MV-4-11 (cell line): ENCODE measurements at regions not wholly inside any gene's neighbourhood (a gene's known extent, or its start where the extent isn't known, plus 50 kb on each side); places are given as distances from the start of the nearest gene placed in this dataset.
"Not testable (repeated sequence)": the region's sequence is repeated elsewhere in the genome, so short reads cannot be mapped to it uniquely, and the experiment has no call there.

Experiments used
- DNase-seq: peaks from one replicate; lab custom pipeline; 2025; lab: John Stamatoyannopoulos, UW

DNA sequence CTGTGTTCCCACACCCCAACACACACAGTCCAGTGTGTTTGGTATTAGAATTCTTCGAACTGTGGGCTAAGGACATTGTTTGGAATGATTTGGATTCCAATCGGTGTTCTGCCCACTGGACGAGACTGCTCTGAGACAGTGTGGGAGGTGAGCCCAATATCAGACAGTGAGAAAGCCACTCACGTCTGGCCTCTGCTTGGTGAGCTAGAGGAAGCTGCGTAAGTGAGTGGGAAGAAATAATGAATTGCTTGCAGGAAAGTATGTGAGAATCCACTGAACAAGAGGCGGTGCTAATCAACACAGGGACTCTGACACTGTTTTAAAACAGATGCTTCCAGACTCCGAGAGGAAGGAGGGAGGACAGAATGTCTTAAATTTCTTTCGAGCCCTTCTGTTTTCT is 675.0 kb upstream of the ANKRD30A start:
- no peak for DNase-seq

DNA sequence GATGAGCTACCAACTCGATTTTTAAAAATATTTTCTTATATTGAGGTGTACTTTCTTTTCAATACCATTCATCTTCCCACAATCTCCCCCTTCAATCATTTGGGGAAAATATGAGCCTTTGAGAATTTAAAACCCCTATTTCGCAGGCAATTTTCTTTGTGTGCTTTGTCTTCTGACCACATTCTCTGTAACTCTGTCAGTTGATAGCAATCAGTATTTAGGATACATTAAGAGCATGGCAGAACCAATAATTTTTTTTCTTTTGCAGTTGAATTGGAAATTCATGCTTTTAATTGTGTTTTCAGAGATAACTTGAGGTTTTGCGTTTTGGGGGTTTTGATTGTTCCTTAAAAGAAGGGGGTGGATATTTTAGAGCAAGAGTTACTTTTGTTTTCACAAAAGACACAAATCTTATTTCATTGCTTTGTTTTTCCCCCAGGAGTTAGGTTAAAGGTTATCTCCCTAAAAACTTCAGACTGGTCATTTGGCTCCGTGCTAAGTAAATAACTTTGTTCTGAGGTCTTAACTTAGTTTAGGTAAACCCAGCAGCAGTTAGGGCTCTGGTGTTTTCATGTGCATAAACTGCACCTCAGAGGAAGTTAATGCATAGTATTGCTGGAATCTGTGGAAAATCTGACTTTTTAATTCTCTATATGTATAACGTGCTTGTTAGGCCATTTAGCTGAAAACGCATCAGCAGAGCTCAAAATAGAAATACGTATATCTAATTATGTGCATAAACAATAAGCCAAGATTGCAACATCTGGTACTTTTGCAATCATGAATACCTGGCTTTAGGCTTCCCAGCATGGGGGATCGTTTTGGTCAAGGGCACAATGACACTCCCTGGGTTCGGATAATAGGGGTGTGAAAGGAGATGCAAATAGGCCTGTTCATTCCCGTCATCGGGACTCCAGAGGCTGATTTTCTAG is 676.4 kb upstream of the ANKRD30A start:
- no peak for DNase-seq

DNA sequence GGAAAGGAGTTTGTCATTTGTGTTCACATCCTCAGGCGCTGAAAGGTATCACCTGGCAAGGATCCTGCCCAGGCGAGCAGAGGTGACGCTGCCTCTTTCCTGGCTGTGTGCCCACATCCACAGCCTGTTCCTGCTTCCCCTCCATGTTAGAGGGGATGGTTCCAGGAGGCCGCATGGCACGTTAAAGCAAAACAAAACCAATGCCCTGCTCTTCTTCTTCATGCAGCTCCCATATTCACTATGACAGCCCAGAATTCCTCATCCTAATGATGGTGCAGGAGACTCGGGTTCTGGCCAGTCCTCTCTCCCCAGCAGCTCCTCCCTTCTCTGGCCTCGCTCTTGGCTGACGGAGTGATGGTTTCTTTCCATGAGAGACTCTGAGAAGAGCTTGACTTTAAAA is 678.5 kb upstream of the ANKRD30A start:
- DNase-seq, result no peak

DNA sequence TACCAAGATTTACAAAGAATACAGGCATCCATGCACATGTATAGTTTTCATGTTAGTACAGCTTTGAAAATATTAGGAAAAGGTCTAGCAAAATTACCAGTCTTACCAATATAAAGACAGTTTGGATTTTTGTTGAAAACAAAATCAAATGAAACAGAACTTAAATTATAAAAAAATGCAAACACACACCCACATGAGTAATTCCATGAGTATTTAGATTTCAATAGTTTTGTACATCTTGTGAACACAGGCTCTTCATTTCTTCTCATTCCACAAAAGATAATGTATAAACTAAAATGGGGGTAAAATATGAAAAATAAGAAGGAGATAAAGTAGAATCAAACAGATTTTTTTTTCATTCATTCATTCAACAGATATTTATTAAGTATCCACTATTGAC is 682.2 kb upstream of the ANKRD30A start:
- DNase-seq, result no peak

DNA sequence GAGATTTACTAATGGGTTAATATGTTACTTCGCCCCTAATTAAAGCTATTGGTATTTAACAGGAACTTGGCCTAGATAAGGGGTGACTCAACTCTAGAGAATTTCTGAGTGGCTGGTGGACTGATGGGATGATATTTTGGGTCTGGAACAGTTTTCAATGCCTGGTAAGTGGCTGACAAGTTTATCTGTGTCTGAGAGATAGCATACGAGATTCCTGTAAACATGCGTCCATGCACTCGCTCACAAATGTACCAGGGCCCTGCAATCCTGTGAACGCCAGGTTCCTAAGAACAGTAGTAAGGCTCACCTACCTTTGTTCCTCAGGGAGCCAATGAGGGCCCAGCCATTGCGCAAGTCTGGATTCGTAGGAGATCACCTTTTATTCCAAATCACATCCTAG is 683.8 kb upstream of the ANKRD30A start:
- no peak for DNase-seq

DNA sequence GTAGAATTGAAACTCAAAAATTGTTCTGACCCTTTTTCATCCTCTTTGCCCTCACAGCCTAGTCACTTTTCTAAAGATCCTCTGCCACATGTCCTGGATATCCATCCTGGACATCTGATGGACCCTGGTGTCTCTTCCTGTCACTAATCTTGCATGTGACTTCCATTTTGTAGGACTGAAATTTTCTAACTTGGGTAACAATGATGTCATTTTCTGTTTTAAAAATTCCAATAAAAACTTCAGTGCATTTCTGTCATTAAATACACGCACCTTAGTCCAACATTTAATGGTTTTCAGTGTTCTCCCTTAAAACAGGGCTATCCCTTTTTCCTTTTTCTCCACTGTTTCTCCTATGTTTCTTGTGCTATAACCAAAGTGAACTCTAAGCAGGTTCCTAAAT is 684.9 kb upstream of the ANKRD30A start:
- no peak for DNase-seq

DNA sequence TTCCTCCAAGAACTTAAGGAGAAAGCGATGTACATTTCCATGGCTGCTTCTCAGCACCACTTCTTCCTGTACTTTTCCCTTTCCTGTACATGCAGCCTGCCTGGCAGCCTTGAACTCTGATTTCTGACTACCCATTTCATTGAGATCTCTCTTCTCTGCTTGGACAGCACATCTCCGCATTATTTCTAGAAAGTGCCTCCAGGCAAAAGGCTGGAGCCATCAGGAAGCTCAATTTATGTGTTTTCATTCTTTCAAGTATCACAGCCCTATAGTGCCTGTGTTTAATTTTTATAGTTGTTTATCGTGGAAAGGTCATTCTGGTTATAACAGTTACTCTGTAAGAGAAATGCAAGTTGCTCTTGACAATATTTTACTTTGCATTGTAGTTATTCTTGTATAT is 688.0 kb upstream of the ANKRD30A start:
- DNase-seq, result no peak

DNA sequence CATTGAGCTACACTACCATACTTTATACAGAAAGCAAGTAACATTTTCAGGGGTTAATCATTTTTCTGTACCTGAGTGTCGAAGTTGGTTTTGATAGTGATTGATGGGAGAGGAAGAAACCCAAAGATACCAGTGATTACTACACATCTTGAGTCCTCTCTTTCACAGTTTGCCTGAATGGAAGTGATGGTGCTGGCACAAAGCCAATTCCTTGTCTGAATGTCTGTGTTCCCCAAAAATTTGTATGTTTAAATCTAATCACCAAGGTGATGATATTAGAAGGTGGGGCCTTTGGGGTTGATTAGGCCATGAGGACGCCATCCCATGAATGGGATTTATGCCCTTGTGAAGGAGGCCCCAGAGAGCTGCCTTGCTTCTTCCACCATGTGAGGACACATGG is 696.9 kb upstream of the ANKRD30A start:
- no peak for DNase-seq

DNA sequence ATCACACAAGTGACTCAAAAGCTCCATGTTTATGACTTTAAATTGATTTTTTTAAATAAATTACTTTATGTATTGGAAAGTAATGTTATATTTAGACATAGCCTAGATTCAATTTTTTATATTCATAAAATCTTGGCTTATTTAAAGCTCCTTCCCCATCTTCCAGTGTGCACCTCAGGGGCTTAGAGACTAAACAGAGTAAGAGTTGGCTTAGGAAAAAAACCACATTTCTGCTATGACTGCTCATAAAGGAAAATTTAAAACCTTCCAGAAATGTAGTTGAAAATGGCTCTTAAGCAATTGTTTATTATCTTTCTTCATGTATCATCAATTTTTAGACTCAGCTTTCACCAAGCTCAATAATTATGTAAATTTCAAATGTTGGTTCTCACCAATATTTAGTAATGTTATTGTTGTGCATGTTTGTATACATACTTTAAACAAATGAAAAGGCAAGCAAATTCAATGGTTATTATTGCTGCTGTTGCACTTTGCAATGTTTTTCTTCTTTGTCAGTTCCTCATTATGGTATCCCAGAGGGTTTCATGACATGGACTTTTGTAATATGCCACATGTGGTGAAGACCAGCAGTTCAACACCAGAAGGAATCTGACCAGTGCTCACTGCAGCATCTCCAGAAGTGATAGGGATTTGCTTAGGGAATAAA is 700.1 kb upstream of the ANKRD30A start:
- DNase-seq, result peak; percentile 3

DNA sequence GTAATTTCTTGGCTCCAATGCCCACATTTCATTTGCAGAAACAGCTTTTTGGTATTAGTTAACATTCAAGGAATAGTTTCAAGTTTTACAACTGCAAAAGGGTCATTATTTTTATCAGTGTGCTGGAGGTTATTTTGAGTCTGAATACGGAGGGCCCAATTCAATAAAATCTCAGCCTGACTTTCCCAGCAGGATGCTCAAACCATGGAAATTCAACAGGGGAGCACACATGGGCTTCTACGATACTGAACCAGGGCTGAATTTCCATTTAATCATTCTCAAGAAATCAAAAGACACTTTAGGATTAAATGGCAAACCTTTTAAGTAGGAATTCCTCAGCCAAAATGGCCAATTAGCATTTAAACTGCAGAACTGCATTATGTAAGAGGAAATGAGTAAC is 700.9 kb upstream of the ANKRD30A start:
- DNase-seq, result no peak

DNA sequence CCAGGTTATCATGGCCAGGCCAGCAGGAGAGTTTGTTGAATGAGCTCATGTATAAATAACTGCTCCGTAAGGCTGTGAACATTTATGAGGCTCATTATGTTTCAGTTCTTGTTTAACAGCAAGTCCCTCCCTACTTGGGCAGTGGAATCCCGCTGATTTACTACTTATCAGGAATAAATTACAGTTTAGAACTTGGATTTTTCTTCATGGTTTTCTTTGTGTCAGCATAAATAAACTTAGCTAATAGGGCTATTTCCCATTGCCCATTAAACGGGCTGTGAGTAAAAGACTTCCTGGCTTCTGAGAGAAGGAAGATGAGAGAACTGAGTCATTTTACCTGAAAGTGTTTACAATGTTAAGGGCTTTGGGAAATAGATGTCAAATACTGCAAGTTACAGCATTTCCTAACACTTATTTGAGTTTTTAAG is 701.6 kb upstream of the ANKRD30A start:
- no peak for DNase-seq

DNA sequence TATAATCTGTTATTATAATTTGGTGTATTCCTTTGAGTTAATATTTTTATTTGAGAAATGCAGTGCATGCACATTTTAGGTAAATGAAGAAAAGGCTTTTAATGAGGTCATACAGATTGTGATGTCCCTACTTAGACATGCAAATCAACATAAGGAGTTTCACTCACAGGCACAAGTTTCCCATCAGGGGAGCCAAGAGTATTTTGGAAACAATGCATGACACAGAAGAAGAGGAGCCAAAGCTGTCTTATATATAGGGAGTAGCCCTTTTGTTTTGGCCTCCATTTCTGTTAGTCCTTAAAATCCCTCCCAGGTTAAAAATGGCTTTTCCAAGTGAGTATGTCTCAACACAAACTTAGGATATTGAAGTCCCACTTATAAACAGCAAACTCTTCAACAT is 703.4 kb upstream of the ANKRD30A start:
- DNase-seq, result no peak

DNA sequence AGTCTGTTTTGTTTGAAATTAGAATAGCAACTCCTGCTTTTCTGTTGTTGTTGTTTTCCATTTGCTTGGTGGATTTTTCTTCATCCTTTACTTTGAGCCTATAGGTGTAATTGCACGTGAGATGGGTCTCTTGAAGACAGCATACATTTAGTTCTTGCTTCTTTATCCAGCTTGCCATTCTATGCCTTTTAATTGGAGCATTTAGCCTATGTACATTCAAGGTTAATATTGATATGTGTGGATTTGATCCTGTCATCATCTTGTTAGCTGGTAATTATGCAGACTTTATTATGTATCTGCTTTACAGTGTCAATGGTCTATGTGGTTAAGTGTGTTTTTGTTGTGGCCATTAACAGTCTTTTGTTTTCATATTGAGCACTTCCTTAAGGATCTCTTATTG is 708.9 kb upstream of the ANKRD30A start:
- no peak for DNase-seq

DNA sequence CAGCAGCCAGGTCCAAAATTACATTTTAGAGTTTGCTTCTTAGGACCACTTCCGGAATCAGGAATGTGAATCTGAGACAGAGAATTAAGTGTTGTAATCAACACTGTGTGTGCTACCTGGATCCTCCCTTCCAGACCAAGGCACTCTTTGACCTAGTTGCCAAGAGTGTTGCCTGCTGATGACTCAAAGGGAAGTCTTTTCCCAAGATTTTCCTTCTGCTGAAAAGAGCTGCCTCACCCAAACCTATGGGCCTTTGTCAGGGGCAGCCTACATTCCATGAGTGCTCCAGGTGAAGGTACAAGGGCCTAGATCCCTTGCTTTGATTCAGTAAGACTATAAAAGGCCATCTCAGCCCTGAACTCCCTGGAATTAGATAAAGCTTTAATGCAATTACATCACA is 712.5 kb upstream of the ANKRD30A start:
- no peak for DNase-seq

DNA sequence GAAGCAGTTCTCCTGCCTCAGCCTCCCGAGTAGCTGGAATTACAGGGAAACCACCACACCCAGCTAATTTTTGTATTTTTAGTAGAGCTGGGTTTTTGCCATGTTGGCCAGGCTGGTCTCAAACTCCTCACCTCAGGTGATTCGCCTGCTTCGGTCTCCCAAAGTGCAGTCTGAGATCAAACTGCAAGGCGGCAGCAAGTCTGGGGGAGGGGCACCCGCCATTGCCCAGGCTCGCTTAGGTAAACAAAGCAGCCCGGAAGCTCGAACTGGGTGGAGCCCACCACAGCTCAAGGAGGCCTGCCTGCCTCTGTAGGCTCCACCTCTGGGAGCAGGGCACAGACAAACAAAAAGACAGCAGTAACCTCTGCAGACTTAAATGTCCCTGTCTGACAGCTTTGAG is 725.2 kb upstream of the ANKRD30A start:
- DNase-seq, result not testable (repeated sequence)

DNA sequence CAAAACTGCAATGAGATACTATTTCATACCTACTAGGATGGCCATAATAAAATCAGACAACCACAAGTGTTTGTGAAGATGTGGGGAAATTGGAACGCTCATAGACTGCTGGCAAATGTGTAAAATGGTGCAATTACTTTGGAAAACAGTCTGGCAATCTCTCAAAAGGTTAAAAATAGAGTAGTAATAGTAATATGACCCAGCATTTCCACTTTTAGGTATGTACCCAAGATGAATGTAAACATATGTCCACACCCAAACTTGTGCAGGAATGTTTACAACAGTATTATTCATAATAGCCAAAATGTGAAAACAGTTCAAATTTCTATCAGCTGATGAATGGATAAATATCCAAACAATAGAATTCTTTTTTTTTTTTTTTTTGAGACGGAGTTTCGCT is 731.6 kb upstream of the ANKRD30A start:
- DNase-seq, result no peak

DNA sequence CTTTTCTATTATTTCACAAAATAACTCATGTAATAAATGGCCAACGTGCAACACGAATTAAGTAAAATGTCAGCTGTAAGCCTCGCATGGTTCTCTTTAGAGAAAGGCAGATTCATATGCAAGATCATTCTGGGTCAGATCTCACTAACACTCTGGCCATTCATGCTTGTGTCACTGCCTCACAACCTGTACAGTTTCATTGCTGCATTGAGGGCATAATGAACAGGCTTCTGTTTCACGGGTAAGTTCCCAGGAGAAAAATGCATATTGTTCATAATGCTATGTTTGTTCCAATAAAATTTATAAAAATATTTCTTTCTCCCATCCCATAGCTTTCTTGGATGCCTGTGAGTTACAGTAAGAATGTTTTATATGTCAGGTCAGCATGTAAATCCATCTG is 734.0 kb upstream of the ANKRD30A start:
- DNase-seq, result no peak

DNA sequence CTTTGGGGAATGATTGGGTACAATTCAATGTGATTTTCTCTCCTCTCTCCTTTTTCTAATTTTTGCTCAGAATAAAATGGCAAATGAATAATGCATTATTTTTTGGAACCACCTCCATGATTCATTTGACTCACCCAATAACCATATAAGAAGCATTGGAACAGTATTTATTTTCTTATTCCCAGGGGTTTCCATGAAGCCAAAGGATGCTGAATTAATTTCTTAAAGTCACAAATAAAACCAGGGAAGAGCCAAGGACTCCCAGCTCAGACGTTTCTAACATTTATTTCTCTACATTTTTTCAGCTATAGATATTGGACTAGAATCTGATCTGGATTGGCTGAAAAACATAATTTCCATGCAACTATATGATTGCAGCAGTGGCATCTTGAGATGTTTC is 735.2 kb upstream of the ANKRD30A start:
- no peak for DNase-seq

DNA sequence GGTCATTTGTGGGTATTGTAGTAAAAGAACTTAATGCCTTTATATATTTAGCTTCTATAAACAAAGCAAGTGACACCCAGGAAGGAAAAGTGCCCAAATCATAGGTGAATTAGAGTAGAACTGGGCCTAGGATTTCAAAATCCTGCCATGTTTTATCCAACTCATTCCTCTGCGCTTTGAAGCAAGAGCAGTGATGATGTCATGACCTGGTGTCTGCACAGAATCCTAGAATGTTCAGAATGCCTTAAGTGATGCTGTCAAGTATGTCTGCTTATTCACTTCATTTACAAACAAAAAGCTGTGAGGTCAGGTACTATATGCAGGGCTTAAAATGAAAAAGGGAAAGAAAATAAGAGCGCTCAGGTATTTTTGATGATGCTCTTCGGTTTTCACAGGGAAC is 737.2 kb upstream of the ANKRD30A start:
- no peak for DNase-seq

DNA sequence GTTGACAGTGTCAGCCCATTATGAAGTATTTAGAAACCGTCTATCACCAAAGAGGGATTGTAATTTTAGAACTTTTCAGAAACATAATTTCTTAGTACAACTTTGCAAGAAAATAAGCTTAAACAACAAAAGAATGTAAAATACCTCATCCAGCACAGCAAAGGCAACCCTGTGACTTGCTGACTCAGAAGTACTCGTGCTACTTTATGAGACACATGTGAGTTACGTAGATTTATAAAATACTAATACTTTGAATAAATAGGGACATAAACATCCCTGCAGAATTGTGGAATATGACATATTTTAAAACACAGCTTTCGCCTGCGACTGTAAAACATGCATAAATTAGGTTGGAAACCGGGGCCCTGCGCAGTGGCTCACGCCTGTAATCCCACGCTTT is 739.7 kb upstream of the ANKRD30A start:
- no peak for DNase-seq

DNA sequence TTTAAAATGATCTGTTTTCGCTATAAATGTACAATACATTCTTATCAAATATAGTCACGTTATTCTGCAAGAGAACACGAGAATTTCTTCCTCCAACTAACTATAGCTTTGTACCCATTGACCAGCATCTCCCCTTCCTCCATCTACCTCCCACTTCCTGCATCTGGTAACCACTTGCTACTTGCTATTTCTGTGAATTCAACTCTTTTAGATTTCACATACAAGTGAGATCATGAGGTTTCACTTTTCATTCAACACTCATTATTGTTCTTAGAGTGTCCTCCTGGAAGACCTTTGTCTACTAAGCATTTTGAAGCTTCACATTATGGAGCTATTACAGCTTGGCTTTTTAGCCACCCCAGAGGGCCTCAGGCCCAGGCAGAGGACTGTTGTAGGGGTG is 741.3 kb upstream of the FZD8 start:
- no peak for DNase-seq

DNA sequence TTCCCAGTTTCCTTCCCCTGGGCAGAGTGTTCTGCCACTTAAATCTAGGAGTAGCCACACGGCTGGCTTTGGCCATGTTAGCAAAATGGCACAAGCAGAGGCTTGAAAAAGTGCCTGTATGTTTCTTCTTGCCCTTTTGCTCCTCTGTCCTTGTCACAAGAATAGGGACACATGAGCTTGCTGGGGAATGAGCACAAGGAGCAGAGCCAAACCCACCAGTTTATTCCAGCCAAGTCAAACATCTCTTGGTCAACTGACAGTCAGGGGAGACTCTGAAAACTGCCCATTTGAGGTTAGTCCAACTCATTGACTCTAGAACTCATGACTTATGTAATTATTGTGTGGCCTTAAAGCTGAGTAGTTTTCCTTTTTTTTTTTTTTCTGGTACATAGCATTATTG is 739.7 kb upstream of the FZD8 start:
- DNase-seq, result no peak

DNA sequence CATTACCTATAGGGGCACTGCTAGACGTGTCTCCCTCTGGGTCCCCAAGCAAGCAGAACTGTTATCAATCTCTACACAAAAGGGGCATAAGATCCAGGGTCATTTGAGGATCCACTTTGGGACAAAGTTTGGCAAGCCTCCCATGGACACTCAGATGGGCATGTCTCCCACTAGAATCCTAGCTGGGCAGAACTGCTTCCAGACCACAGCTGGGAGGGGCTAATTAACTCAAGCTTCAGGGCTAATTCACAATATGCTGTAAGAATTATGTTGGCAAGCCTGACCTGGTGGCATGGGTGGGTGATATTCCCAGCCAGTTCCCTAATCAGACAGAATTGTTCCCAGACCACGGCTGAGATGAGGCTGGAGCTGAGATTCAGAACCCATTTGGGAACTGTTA is 738.4 kb upstream of the FZD8 start:
- no peak for DNase-seq

DNA sequence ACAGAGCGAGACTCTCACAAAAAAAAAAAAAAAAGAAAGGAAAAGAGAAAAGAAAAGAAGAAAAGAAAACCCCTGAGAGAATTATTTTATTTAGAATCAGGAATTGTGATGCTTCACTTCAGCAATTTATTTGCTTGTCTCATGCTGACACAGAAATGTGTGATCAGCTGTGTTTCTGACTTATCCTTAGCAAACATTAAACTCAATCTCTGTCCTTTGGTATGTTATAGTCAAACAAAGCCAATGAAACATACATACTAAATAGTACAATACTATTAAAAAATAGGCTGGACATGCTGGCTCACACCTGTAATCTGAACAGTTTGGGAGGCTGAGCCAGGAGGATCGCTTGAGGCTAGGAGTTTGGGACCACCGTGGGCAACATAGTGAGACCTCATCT is 733.0 kb upstream of the FZD8 start:
- DNase-seq, result no peak
